ENCODE measurements at regions not wholly inside any gene's neighbourhood (a gene's known extent, or its start where the extent isn't known, plus 50 kb on each side); places are given as distances from the start of the nearest gene placed in this dataset.

- TF ChIP-seq POLR2AphosphoS5 (IDR thresholded peaks at IDR 0.05; ENCODE audit: low read depth, low read length) (no peak), TAF1 (IDR thresholded peaks at IDR 0.05; ENCODE audit: borderline replicate concordance, low read depth, low read length) (no peak), POLR2A (IDR thresholded peaks at IDR 0.05; ENCODE audit: low read depth, low read length) (no peak)
- DNase-seq (ENCODE audit: insufficient read length) (no peak), FAIRE-seq (no peak)
Observed at GRCh38 chr1:37265786-37266667, 208.4 kb upstream of the ZC3H12A start.

GRCh38 chr1:37267111-37267835 lies 207.1 kb upstream of the ZC3H12A start:
- no peak for DNase-seq (ENCODE audit: insufficient read length)
- no peak for TF ChIP-seq POLR2AphosphoS5 (IDR thresholded peaks at IDR 0.05; ENCODE audit: low read depth, low read length)
- TF ChIP-seq POLR2A (IDR thresholded peaks at IDR 0.05; ENCODE audit: low read depth, low read length): no peak
- TF ChIP-seq TAF1 (IDR thresholded peaks at IDR 0.05; ENCODE audit: borderline replicate concordance, low read depth, low read length): no peak
- no peak for FAIRE-seq

- no peak for DNase-seq (ENCODE audit: insufficient read length)
- FAIRE-seq: no peak
- TF ChIP-seq POLR2AphosphoS5 (IDR thresholded peaks at IDR 0.05; ENCODE audit: low read depth, low read length) (no peak), POLR2A (IDR thresholded peaks at IDR 0.05; ENCODE audit: low read depth, low read length) (no peak), TAF1 (IDR thresholded peaks at IDR 0.05; ENCODE audit: borderline replicate concordance, low read depth, low read length) (no peak)
Observed at GRCh38 chr1:37270639-37271038, 203.7 kb upstream of the ZC3H12A start.

GRCh38 chr1:37272626-37273025 lies 201.8 kb upstream of the ZC3H12A start:
- TF ChIP-seq POLR2AphosphoS5 (IDR thresholded peaks at IDR 0.05; ENCODE audit: low read depth, low read length): no peak
- no peak for TF ChIP-seq POLR2A (IDR thresholded peaks at IDR 0.05; ENCODE audit: low read depth, low read length)
- TF ChIP-seq TAF1 (IDR thresholded peaks at IDR 0.05; ENCODE audit: borderline replicate concordance, low read depth, low read length): no peak
- FAIRE-seq: no peak
- DNase-seq (ENCODE audit: insufficient read length): no peak

GRCh38 chr1:37274486-37274885 lies 199.9 kb upstream of the ZC3H12A start:
- FAIRE-seq (no peak), DNase-seq (ENCODE audit: insufficient read length) (no peak)
- TF ChIP-seq POLR2A (IDR thresholded peaks at IDR 0.05; ENCODE audit: low read depth, low read length) (no peak), TAF1 (IDR thresholded peaks at IDR 0.05; ENCODE audit: borderline replicate concordance, low read depth, low read length) (no peak), POLR2AphosphoS5 (IDR thresholded peaks at IDR 0.05; ENCODE audit: low read depth, low read length) (no peak)

GRCh38 chr1:37274938-37275631 lies 199.3 kb upstream of the ZC3H12A start:
- FAIRE-seq (no peak), DNase-seq (ENCODE audit: insufficient read length) (no peak)
- TF ChIP-seq POLR2AphosphoS5 (IDR thresholded peaks at IDR 0.05; ENCODE audit: low read depth, low read length): no peak
- no peak for TF ChIP-seq POLR2A (IDR thresholded peaks at IDR 0.05; ENCODE audit: low read depth, low read length)
- TF ChIP-seq TAF1 (IDR thresholded peaks at IDR 0.05; ENCODE audit: borderline replicate concordance, low read depth, low read length): no peak

- no peak for DNase-seq (ENCODE audit: insufficient read length)
- TF ChIP-seq POLR2AphosphoS5 (IDR thresholded peaks at IDR 0.05; ENCODE audit: low read depth, low read length) (no peak), POLR2A (IDR thresholded peaks at IDR 0.05; ENCODE audit: low read depth, low read length) (no peak)
- FAIRE-seq: no peak
Observed at GRCh38 chr1:37277366-37277765, 197.0 kb upstream of the ZC3H12A start.

- TF ChIP-seq POLR2A (IDR thresholded peaks at IDR 0.05; ENCODE audit: low read depth, low read length) (no peak), TAF1 (IDR thresholded peaks at IDR 0.05; ENCODE audit: borderline replicate concordance, low read depth, low read length) (no peak), POLR2AphosphoS5 (IDR thresholded peaks at IDR 0.05; ENCODE audit: low read depth, low read length) (no peak)
- no peak for FAIRE-seq
- no peak for DNase-seq (ENCODE audit: insufficient read length)
Observed at GRCh38 chr1:37281354-37281753, 193.0 kb upstream of the ZC3H12A start.

- TF ChIP-seq POLR2A (IDR thresholded peaks at IDR 0.05; ENCODE audit: low read depth, low read length) (no peak), TAF1 (IDR thresholded peaks at IDR 0.05; ENCODE audit: borderline replicate concordance, low read depth, low read length) (no peak), POLR2AphosphoS5 (IDR thresholded peaks at IDR 0.05; ENCODE audit: low read depth, low read length) (no peak)
- DNase-seq (ENCODE audit: insufficient read length) (no peak), FAIRE-seq (no peak)
Observed at GRCh38 chr1:37282764-37283163, 191.6 kb upstream of the ZC3H12A start.

- TF ChIP-seq POLR2A (IDR thresholded peaks at IDR 0.05; ENCODE audit: low read depth, low read length): no peak
- no peak for TF ChIP-seq TAF1 (IDR thresholded peaks at IDR 0.05; ENCODE audit: borderline replicate concordance, low read depth, low read length)
- TF ChIP-seq POLR2AphosphoS5 (IDR thresholded peaks at IDR 0.05; ENCODE audit: low read depth, low read length): no peak
- no peak for FAIRE-seq
- DNase-seq (ENCODE audit: insufficient read length): no peak
Observed at GRCh38 chr1:37284053-37284452, 190.3 kb upstream of the ZC3H12A start.

- FAIRE-seq (no peak), DNase-seq (ENCODE audit: insufficient read length) (no peak)
Observed at GRCh38 chr1:37286881-37287280, 187.5 kb upstream of the ZC3H12A start.

More at GRCh38 chr1:37286881-37287280, 187.5 kb upstream of the ZC3H12A start:
- TF ChIP-seq TAF1 (IDR thresholded peaks at IDR 0.05; ENCODE audit: borderline replicate concordance, low read depth, low read length) (no peak), POLR2AphosphoS5 (IDR thresholded peaks at IDR 0.05; ENCODE audit: low read depth, low read length) (no peak), POLR2A (IDR thresholded peaks at IDR 0.05; ENCODE audit: low read depth, low read length) (no peak)
